ENCODE measurements at regions not wholly inside any gene's neighbourhood (a gene's known extent, or its start where the extent isn't known, plus 50 kb on each side); places are given as distances from the start of the nearest gene placed in this dataset.

GRCh38 chr18:22848615-22849014 is 84.5 kb upstream of the RBBP8 start:
- TF ChIP-seq SMC3 (conservative IDR thresholded peaks at IDR 0.05; ENCODE audit: poor library complexity) (no peak), CTCF (IDR thresholded peaks at IDR 0.05; ENCODE audit: poor library complexity, severe bottlenecking) (no peak), EZH2 (IDR thresholded peaks at IDR 0.05; ENCODE audit: borderline replicate concordance, insufficient read depth, low read length, poor library complexity, severe bottlenecking) (no peak), EP300 (conservative IDR thresholded peaks at IDR 0.05; ENCODE audit: poor library complexity, severe bottlenecking) (no peak), TAF1 (IDR thresholded peaks at IDR 0.05; ENCODE audit: low read depth) (no peak), RAD21 (conservative IDR thresholded peaks at IDR 0.05) (no peak), POLR2AphosphoS5 (IDR thresholded peaks at IDR 0.05) (no peak), MXI1 (conservative IDR thresholded peaks at IDR 0.05; ENCODE audit: poor library complexity, severe bottlenecking) (no peak), REST (IDR thresholded peaks at IDR 0.05; ENCODE audit: borderline replicate concordance) (no peak)

Measured in neural cell (in vitro differentiated cells).